ENCODE measurements at regions not wholly inside any gene's neighbourhood (a gene's known extent, or its start where the extent isn't known, plus 50 kb on each side); places are given as distances from the start of the nearest gene placed in this dataset.
"Not testable (repeated sequence)": the region's sequence is repeated elsewhere in the genome, so short reads cannot be mapped to it uniquely, and the experiment has no call there.

DNA sequence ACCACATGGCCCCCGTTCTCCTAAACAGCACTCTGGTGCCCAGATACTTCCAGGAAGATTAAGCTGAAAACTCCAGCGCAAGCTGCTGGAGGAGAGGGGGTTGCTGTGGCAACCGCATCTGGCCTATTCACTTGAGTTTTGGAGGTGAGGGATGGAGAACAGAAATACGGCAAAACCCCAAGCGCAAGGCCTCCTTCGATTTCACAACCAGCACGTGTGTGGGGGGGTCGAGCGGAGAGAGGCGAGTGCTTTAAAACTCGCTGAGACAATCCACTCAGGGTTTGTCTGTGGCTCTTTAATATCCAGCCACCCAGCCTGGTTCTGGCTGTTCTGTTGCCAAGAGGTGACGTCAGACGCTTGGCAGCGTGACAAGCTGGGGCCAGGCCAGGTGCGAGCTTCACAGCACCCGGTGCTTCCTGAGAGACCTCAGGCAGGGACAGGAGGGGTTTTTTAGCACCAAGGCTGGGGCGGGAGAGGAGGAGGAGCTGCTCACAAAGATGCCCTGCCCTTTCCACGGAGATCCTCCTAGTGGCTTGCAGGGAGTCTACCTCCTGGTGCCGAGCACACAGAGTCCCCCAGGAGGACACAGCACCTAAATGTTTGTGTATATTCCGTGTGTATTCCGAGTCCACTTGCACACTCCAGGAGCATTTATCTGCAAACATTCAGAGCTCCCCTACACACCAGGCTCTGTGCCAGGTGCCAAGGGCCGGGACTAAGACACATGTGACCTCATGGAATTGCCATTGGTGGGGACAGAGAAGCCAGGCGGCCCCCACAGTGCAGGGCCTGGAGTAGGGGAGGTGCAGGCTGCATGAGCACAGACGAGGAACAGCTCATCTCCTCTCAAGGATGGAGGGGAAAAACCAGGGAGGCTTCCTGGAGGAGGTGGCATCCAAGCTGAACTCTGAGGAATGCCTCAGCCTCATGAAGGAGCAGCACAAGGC lies 194.6 kb downstream of the OLFM1 start:
- DNase-seq (ENCODE audit: low spot score), result no peak
- TF ChIP-seq, protein P1, sequence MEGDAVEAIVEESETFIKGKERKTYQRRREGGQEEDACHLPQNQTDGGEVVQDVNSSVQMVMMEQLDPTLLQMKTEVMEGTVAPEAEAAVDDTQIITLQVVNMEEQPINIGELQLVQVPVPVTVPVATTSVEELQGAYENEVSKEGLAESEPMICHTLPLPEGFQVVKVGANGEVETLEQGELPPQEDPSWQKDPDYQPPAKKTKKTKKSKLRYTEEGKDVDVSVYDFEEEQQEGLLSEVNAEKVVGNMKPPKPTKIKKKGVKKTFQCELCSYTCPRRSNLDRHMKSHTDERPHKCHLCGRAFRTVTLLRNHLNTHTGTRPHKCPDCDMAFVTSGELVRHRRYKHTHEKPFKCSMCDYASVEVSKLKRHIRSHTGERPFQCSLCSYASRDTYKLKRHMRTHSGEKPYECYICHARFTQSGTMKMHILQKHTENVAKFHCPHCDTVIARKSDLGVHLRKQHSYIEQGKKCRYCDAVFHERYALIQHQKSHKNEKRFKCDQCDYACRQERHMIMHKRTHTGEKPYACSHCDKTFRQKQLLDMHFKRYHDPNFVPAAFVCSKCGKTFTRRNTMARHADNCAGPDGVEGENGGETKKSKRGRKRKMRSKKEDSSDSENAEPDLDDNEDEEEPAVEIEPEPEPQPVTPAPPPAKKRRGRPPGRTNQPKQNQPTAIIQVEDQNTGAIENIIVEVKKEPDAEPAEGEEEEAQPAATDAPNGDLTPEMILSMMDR (IDR thresholded peaks at IDR 0.05; ENCODE audit: unreplicated experiment), result no peak
- Mint-ChIP-seq H3K4me1 (ENCODE audit: unreplicated experiment) (no peaks in the 10 kb centered on the region), H3K9me3 (ENCODE audit: unreplicated experiment) (no peaks in the 10 kb centered on the region), H3K27me3 (ENCODE audit: unreplicated experiment) (peaks cover 9% of the 10 kb centered on the region), H3K36me3 (ENCODE audit: low read depth, unreplicated experiment) (peaks cover under 1% of the 10 kb centered on the region), H3K4me3 (ENCODE audit: unreplicated experiment) (no peak overlapping the region), H3K27ac (ENCODE audit: unreplicated experiment) (no peak overlapping the region)

GRCh38 chr9:135282808-135283207 lies 195.3 kb downstream of the OLFM1 start:
- Mint-ChIP-seq H3K9me3 (ENCODE audit: unreplicated experiment) (no peaks in the 10 kb centered on the region), H3K4me3 (ENCODE audit: unreplicated experiment) (no peak overlapping the region), H3K36me3 (ENCODE audit: low read depth, unreplicated experiment) (peaks cover 4% of the 10 kb centered on the region), H3K27ac (ENCODE audit: unreplicated experiment) (no peak overlapping the region), H3K27me3 (ENCODE audit: unreplicated experiment) (peaks cover 9% of the 10 kb centered on the region), H3K4me1 (ENCODE audit: unreplicated experiment) (no peaks in the 10 kb centered on the region)
- TF ChIP-seq, protein P1 (IDR thresholded peaks at IDR 0.05; ENCODE audit: unreplicated experiment), result no peak
- DNase-seq (ENCODE audit: low spot score), result no peak

DNA sequence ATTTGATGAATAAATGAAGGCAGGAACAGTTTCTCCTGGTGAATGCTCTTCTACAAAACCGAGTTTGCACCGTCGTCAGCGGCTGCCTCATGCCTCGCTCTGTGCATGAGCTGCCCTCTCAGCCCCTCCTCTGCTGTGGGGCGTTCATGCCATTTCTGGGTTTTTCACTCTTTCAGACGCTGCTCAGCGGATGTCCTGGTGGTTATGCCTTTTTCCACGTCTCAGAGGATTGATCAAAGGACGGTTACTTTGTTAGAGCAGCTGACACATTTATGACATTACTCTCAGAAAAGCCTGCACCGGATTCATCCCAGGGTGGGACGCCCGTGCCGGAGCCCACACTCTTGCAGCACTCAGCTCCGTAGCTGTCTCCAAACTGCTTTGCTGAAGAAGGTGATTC lies 195.9 kb upstream of the PPP1R26 start:
- no peak overlapping the region for H3K4me3 Mint-ChIP-seq (ENCODE audit: unreplicated experiment)

DNA sequence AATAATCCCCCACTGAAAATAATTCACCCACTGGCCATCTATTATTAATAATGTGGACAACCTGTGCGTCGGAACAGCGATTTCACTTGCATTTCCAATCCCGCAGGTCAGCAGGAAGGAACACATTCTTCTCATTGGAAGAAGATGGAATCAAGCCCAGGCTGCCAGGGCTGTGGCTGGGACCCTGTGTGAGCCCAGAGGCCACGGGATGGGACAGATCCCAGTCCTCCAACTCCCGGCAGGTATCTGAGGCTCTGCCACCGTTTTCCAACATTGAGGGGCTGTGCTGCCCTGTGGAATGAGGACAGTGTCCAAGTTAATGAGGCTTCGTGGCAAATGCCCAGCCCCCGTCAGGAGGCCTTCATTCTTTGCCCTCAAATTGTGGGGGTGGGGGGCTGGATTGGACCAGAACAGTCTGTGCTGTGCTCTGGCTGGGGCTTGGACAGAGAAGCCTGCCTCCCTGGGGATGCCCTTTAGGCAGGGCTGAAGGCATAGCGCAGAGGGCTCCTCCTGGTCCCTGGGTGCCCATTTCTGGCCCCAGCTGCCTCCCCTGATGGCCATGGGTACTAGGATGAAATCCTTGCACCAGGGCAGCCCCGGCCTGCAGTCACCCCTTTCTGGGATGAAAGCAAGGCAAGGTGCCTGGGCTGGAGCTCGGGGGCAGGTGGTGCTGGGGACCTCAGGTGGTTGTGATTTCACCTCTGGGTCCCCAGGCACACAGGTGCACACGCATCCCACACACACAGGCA lies 195.0 kb upstream of the PPP1R26 start:
- no peak for DNase-seq (ENCODE audit: low spot score)
- Mint-ChIP-seq H3K4me3 (ENCODE audit: unreplicated experiment) (no peak overlapping the region), H3K27ac (ENCODE audit: unreplicated experiment) (no peak overlapping the region), H3K4me1 (ENCODE audit: unreplicated experiment) (peaks cover 7% of the 10 kb centered on the region), H3K36me3 (ENCODE audit: low read depth, unreplicated experiment) (peaks cover 4% of the 10 kb centered on the region), H3K27me3 (ENCODE audit: unreplicated experiment) (peaks cover 7% of the 10 kb centered on the region), H3K9me3 (ENCODE audit: unreplicated experiment) (no peaks in the 10 kb centered on the region)
- TF ChIP-seq, protein P1 (IDR thresholded peaks at IDR 0.05; ENCODE audit: unreplicated experiment), result no peak

More for the DNA sequence above, 195.9 kb upstream of the PPP1R26 start:
- no peaks in the 10 kb centered on the region for H3K4me1 Mint-ChIP-seq (ENCODE audit: unreplicated experiment)
- peaks cover 4% of the 10 kb centered on the region for H3K36me3 Mint-ChIP-seq (ENCODE audit: low read depth, unreplicated experiment)
- no peak for DNase-seq (ENCODE audit: low spot score)
- H3K27me3 Mint-ChIP-seq (ENCODE audit: unreplicated experiment), result peaks cover 7% of the 10 kb centered on the region
- no peaks in the 10 kb centered on the region for H3K9me3 Mint-ChIP-seq (ENCODE audit: unreplicated experiment)
- TF ChIP-seq, protein P1 (IDR thresholded peaks at IDR 0.05; ENCODE audit: unreplicated experiment), result no peak
- H3K27ac Mint-ChIP-seq (ENCODE audit: unreplicated experiment), result no peak overlapping the region

DNA sequence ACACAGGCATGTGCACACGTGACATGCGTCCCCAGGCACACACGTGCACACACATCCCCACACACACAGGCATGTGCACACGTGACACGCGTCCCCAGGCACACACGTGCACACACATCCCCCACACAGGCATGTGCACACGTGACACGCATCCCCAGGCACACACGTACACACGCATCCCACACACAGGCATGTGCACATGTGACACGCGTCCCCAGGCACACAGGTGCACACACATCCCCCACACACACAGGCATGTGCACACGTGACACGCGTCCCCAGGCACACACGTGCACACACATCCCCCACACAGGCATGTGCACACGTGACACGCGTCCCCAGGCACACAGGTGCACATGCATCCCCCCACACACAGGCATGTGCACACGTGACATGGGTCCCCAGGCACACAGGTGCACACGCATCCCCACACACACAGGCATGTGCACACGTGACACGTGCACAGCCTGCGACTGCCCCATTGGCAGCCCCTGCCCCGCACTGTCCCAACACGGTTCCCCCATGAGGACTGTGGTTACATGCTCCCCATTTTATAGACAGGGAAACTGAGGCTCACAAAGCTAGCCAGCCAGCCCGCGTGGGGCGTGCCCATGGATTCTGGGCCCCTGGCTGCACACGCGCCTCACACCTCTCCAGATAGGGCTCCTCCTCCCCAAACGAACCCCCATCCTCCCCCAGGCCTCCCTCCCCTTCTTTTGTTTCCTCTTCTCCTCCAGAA lies 193.2 kb upstream of the PPP1R26 start:
- peaks cover 16% of the 10 kb centered on the region for H3K4me1 Mint-ChIP-seq (ENCODE audit: unreplicated experiment)
- H3K27ac Mint-ChIP-seq (ENCODE audit: unreplicated experiment); H3K4me3 Mint-ChIP-seq (ENCODE audit: unreplicated experiment); H3K9me3 Mint-ChIP-seq (ENCODE audit: unreplicated experiment); H3K36me3 Mint-ChIP-seq (ENCODE audit: low read depth, unreplicated experiment); DNase-seq (ENCODE audit: low spot score); H3K27me3 Mint-ChIP-seq (ENCODE audit: unreplicated experiment): not testable (repeated sequence)
